HepG2 (cell line): ENCODE measurements at regions not wholly inside any gene's neighbourhood (a gene's known extent, or its start where the extent isn't known, plus 50 kb on each side); places are given as distances from the start of the nearest gene placed in this dataset.

Experiments used
- ATAC-seq: fragments of 200-7000 bp; cut with Tn5 transposase; 3 replicates; pipeline ENCODE4 v1.9.1; 2020; ENCODE audit warnings: mild to moderate bottlenecking, moderate library complexity
- BruUV-seq: library from RNA; stranded (reverse); fragments of 400-500 nt; replicated peaks from 2 replicates; lab custom pipeline; 2021; lab: Mats Ljungman, UMichigan
- CTCF ChIA-PET: fragments of 300-600 bp; formaldehyde crosslinking; extraction: SDS; loops from one replicate; lab custom pipeline; 2021; ENCODE audit warnings: low total read pairs, inconsistent platforms, low intra/inter-chr PET ratio; lab: Yijun Ruan, JAX
- POLR2A ChIA-PET: fragments of 350-600 bp; sonication (Branson Sonifier 250); formaldehyde crosslinking; loops from one replicate; lab custom pipeline; 2020; ENCODE audit warnings: antibody characterized with exemption, inconsistent platforms; lab: Yijun Ruan, JAX
- DNase-seq: peaks from one replicate; pipeline ENCODE4 v3.0.0-alpha.2; 2015; ENCODE audit warnings: low spot score
- FAIRE-seq: peaks from 3 replicates; lab custom pipeline; 2011; peaks lifted over from hg19 to GRCh38; lab: Jason Lieb, UNC
- H2AFZ ChIP-seq: one replicate; pipeline ENCODE4 v1.6.1; 2011; ENCODE audit warnings: low read length, inconsistent platforms
- H3K27ac ChIP-seq: fragments of 300-600 bp; 3 replicates; pipeline ENCODE4 v1.8.0; 2011; ENCODE audit warnings: mixed run types, mild to moderate bottlenecking, mixed read lengths, low read length, inconsistent platforms; ENCODE audit not compliant: insufficient read depth; ENCODE audit errors: extremely low read length
- H3K27me3 ChIP-seq, 2 experiments: fragments of 200-600 bp in 1 of 2; 2 replicates in 1 of 2; 3 replicates in 1 of 2; pipeline versions ENCODE4 v1.6.0 to v1.8.0; 2011; ENCODE audit warnings: low read length in 2 of 2, mild to moderate bottlenecking in 2 of 2, moderate library complexity in 2 of 2, inconsistent platforms in 1 of 2; ENCODE audit not compliant: insufficient read depth in 2 of 2, control insufficient read depth in 1 of 2
- H3K36me3 ChIP-seq, 2 experiments: fragments of 200-600 bp in 1 of 2; replicated peaks in 1 of 2; 2 replicates in 1 of 2; 3 replicates in 1 of 2; pipeline versions ENCODE4 v1.5.1 to v1.8.0; 2011; ENCODE audit warnings: low read length in 2 of 2, inconsistent platforms in 1 of 2; ENCODE audit not compliant: insufficient read depth in 2 of 2, control insufficient read depth in 1 of 2
- H3K4me1 ChIP-seq: 2 replicates; pipeline ENCODE4 v1.5.1; 2012; ENCODE audit warnings: low read length, inconsistent platforms; ENCODE audit not compliant: insufficient read depth
- H3K4me2 ChIP-seq: 2 replicates; pipeline ENCODE4 v1.6.0; 2011; ENCODE audit warnings: low read depth, low read length, inconsistent platforms
- H3K4me3 ChIP-seq, 3 experiments: fragments of 200-600 bp in 1 of 3; sonication (generic), shearing (Covaris generic) in 1 of 3; replicated peaks in 1 of 3; 2 replicates each; pipeline ENCODE4 v1.5.1; 2011 to 2016; ENCODE audit warnings: low read length in 3 of 3, inconsistent platforms in 2 of 3, low read depth in 2 of 3, mild to moderate bottlenecking in 2 of 3, control low read depth in 1 of 3, mixed read lengths in 1 of 3; ENCODE audit not compliant: insufficient read depth in 1 of 3
- H3K79me2 ChIP-seq: one replicate; pipeline ENCODE4 v1.6.1; 2011; ENCODE audit warnings: low read length, inconsistent platforms; ENCODE audit not compliant: insufficient read depth
- H3K9ac ChIP-seq: 2 replicates; pipeline ENCODE4 v1.6.0; 2011; ENCODE audit warnings: mild to moderate bottlenecking, low read depth, low read length, inconsistent platforms; ENCODE audit not compliant: insufficient read depth
- H3K9me3 ChIP-seq: 2 replicates; pipeline ENCODE4 v1.5.1; 2012; ENCODE audit warnings: mild to moderate bottlenecking, low read length
- H4K20me1 ChIP-seq: 2 replicates; pipeline ENCODE4 v1.6.0; 2011; ENCODE audit warnings: inconsistent platforms, mild to moderate bottlenecking, low read length, moderate library complexity; ENCODE audit not compliant: insufficient read depth
- CENPX ChIP-seq: sonication (generic); formaldehyde crosslinking; IDR thresholded peaks from 2 replicates; pipeline ENCODE4 v1.9.0; 2021; ENCODE audit warnings: mild to moderate bottlenecking, missing genetic modification reagents, moderate library complexity
- ERF ChIP-seq: IDR thresholded peaks from 2 replicates; pipeline ENCODE4 v1.6.1; 2018; ENCODE audit warnings: missing biosample characterization, missing genetic modification reagents
- FOXP1 ChIP-seq, 2 experiments: fragments of 450-650 bp in 1 of 2; IDR thresholded peaks; 2 replicates each; pipeline ENCODE4 v1.6.1; 2017 to 2018; ENCODE audit warnings: antibody characterized with exemption in 1 of 2
- JARID2 ChIP-seq: sonication (generic); formaldehyde crosslinking; IDR thresholded peaks from 2 replicates; pipeline ENCODE4 v1.8.1; 2023; ENCODE audit warnings: missing genetic modification reagents, inconsistent platforms; ENCODE audit not compliant: insufficient replicate concordance
- KDM6A ChIP-seq: IDR thresholded peaks from 2 replicates; pipeline ENCODE4 v1.6.1; 2016; ENCODE audit warnings: low read depth
- NFRKB ChIP-seq: fragments of 450-650 bp; IDR thresholded peaks from 2 replicates; pipeline ENCODE4 v1.6.1; 2017
- SAFB2 ChIP-seq: sonication (generic); formaldehyde crosslinking; IDR thresholded peaks from 2 replicates; pipeline ENCODE4 v1.5.1; 2020; ENCODE audit warnings: missing genetic modification reagents, low read depth, mild to moderate bottlenecking, borderline replicate concordance
- SMARCC2 ChIP-seq: fragments of 450-650 bp; IDR thresholded peaks from 2 replicates; pipeline ENCODE4 v1.6.1; 2017; ENCODE audit warnings: antibody characterized with exemption, mild to moderate bottlenecking
- ZIK1 ChIP-seq: sonication (generic); formaldehyde crosslinking; IDR thresholded peaks from 2 replicates; pipeline ENCODE4 v1.5.0; 2020; ENCODE audit warnings: mild to moderate bottlenecking, low read depth, missing genetic modification reagents, borderline replicate concordance
- ZNF331 ChIP-seq: sonication (generic); formaldehyde crosslinking; IDR thresholded peaks from 2 replicates; pipeline ENCODE4 v1.4.0; 2020; ENCODE audit warnings: missing genetic modification reagents
- ZNF343 ChIP-seq: sonication (generic); formaldehyde crosslinking; IDR thresholded peaks from 2 replicates; pipeline ENCODE4 v1.4.0; 2020; ENCODE audit warnings: mild to moderate bottlenecking, missing genetic modification reagents
- ZNF484 ChIP-seq: sonication (generic); formaldehyde crosslinking; IDR thresholded peaks from 2 replicates; pipeline ENCODE4 v1.5.1; 2020; ENCODE audit warnings: mild to moderate bottlenecking, low read depth, missing genetic modification reagents, borderline replicate concordance
- ZNF552 ChIP-seq: sonication (generic); formaldehyde crosslinking; IDR thresholded peaks from 2 replicates; pipeline ENCODE4 v1.9.0; 2022; ENCODE audit warnings: missing genetic modification reagents, mild to moderate bottlenecking, borderline replicate concordance
- ZNF703 ChIP-seq: sonication (generic); formaldehyde crosslinking; IDR thresholded peaks from 2 replicates; pipeline ENCODE4 v1.5.1; 2020; ENCODE audit warnings: missing genetic modification reagents, mild to moderate bottlenecking, moderate library complexity, borderline replicate concordance
- WGBS: methylation state at CpG from one replicate; pipeline ENCODE4 v1.1.6; 2017; ENCODE audit warnings: low lambda C conversion rate; 5-methylcytosine and 5-hydroxymethylcytosine counted together
- in situ Hi-C: cut with HindIII; loops from 2 replicates; pipeline ENCODE4 v1.10.0; 2017; ENCODE audit warnings: low pct_unique_long_range_greater_than_20kb; ENCODE audit not compliant: extremely low pct_ligation_motif_present
- intact Hi-C: fragments of 100-400 bp; cut with micrococcal nuclease; formaldehyde crosslinking; loops from one replicate; pipeline ENCODE4 v1.10.0; 2022; ENCODE audit not compliant: unreplicated experiment
- TF ChIP-seq, protein P1 (sequence below): sonication (generic); IDR thresholded peaks from 2 replicates; pipeline ENCODE4 v1.6.1; 2016; ENCODE audit warnings: low read depth, borderline replicate concordance
- TF ChIP-seq, protein P2 (sequence below): sonication (generic); formaldehyde crosslinking; IDR thresholded peaks from 2 replicates; pipeline ENCODE4 v1.4.0; 2020; ENCODE audit warnings: missing genetic modification reagents
- TF ChIP-seq, protein P3 (sequence below): sonication (generic); formaldehyde crosslinking; IDR thresholded peaks from 2 replicates; pipeline ENCODE4 v1.8.1; 2023; ENCODE audit warnings: mild to moderate bottlenecking, inconsistent platforms, moderate library complexity, missing genetic modification reagents, borderline replicate concordance
- TF ChIP-seq, protein P4 (sequence below): sonication (generic); formaldehyde crosslinking; IDR thresholded peaks from 2 replicates; pipeline ENCODE4 v1.5.0; 2020; ENCODE audit warnings: mild to moderate bottlenecking, missing genetic modification reagents, borderline replicate concordance

DNA sequence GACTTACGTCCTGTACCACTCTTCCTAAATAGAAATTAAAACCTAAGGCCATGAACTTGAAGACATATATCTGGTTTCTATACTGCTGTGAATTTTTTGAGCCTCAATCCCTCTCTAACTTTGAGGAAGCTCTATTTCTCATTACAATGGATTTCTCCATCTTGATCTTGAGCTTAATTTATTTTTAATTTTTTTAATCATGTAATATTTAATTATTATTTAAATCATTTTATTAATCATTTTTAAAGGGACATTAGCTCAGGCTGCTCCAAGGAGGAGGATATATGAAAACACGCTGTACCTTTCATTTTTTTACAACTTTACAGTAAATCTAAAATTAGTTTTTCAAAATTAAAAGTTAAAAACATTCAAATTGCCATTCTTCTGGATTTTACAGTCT, 540.5 kb downstream of the SATB2 start (continued):
- TF ChIP-seq, protein P1, sequence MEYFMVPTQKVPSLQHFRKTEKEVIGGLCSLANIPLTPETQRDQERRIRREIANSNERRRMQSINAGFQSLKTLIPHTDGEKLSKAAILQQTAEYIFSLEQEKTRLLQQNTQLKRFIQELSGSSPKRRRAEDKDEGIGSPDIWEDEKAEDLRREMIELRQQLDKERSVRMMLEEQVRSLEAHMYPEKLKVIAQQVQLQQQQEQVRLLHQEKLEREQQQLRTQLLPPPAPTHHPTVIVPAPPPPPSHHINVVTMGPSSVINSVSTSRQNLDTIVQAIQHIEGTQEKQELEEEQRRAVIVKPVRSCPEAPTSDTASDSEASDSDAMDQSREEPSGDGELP, result no peak
- TF ChIP-seq FOXP1 (IDR thresholded peaks at IDR 0.05), result no peak
- no peak for TF ChIP-seq FOXP1 (CRISPR knock-in tag; IDR thresholded peaks at IDR 0.05)
- TF ChIP-seq, protein P2, sequence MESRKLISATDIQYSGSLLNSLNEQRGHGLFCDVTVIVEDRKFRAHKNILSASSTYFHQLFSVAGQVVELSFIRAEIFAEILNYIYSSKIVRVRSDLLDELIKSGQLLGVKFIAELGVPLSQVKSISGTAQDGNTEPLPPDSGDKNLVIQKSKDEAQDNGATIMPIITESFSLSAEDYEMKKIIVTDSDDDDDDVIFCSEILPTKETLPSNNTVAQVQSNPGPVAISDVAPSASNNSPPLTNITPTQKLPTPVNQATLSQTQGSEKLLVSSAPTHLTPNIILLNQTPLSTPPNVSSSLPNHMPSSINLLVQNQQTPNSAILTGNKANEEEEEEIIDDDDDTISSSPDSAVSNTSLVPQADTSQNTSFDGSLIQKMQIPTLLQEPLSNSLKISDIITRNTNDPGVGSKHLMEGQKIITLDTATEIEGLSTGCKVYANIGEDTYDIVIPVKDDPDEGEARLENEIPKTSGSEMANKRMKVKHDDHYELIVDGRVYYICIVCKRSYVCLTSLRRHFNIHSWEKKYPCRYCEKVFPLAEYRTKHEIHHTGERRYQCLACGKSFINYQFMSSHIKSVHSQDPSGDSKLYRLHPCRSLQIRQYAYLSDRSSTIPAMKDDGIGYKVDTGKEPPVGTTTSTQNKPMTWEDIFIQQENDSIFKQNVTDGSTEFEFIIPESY (CRISPR knock-in tag), result no peak
- no peak for TF ChIP-seq CENPX (CRISPR knock-in tag)

DNA sequence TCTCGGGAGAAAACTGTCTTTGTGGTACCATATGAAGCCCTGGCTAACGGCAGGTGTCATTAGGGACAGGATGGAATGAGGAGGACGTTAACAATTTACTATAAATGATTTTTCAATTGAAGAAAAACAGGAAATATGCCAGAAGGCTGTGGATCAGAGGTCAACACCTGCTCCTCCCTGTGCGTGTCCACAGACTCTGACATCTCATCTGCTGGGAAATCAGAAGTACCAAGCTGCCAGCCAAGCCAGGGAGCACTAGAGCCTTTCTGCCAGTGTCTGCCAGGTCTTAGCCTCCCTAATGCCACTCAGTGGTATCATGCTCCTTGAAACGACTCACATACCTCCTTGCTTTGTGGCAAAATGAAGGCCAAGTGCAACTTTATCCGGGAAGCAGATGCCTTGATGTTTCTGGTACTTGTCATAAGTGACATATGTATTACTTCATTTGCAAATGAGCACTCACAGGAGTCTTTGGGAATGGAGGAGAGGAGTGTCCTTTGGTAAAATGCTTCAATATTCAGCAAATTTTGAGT, 541.1 kb downstream of the SATB2 start:
- H3K27me3 ChIP-seq, result no peaks in the 10 kb centered on the region
- TF ChIP-seq ZNF331 (no peak), ZNF343 (CRISPR knock-in tag) (no peak), ERF (CRISPR knock-in tag) (no peak), SAFB2 (CRISPR knock-in tag) (no peak), ZNF552 (no peak), NFRKB (no peak), ZIK1 (CRISPR knock-in tag) (no peak), JARID2 (CRISPR knock-in tag) (no peak), ZNF484 (CRISPR knock-in tag) (no peak), SMARCC2 (no peak), ZNF703 (CRISPR knock-in tag) (no peak), KDM6A (CRISPR knock-in tag) (no peak)
- TF ChIP-seq, protein P3, sequence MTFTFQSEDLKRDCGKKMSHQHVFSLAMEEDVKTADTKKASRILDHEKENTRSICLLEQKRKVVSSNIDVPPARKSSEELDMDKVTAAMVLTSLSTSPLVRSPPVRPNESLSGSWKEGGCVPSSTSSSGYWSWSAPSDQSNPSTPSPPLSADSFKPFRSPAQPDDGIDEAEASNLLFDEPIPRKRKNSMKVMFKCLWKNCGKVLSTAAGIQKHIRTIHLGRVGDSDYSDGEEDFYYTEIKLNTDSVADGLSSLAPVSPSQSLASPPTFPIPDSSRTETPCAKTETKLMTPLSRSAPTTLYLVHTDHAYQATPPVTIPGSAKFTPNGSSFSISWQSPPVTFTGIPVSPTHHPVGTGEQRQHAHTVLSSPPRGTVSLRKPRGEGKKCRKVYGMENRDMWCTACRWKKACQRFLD (CRISPR knock-in tag), result no peak
- TF ChIP-seq, protein P4, sequence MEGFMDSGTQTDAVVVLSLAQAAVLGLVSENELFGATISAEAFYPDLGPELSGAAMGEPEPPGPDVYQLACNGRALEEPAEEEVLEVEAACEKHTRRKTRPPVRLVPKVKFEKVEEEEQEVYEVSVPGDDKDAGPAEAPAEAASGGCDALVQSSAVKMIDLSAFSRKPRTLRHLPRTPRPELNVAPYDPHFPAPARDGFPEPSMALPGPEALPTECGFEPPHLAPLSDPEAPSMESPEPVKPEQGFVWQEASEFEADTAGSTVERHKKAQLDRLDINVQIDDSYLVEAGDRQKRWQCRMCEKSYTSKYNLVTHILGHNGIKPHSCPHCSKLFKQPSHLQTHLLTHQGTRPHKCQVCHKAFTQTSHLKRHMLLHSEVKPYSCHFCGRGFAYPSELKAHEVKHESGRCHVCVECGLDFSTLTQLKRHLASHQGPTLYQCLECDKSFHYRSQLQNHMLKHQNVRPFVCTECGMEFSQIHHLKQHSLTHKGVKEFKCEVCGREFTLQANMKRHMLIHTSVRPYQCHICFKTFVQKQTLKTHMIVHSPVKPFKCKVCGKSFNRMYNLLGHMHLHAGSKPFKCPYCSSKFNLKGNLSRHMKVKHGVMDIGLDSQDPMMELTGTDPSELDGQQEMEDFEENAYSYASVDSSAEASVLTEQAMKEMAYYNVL (CRISPR knock-in tag), result no peak

More for the DNA sequence above, 541.1 kb downstream of the SATB2 start:
- DNase-seq, result no peak
- no peaks in the 10 kb centered on the region for H3K79me2 ChIP-seq
- H3K4me2 ChIP-seq, result no peak overlapping the region
- in situ Hi-C loops, result no loop called here
- no peak overlapping the region for H3K9ac ChIP-seq
- no peaks in the 10 kb centered on the region for H4K20me1 ChIP-seq
- ChIA-PET CTCF (no interaction called here), POLR2A (no interaction called here)
- intact Hi-C loops, result no loop called here
- H3K9me3 ChIP-seq, result no peaks in the 10 kb centered on the region
- no peak overlapping the region for H3K4me3 ChIP-seq
- ATAC-seq, result no peak
- WGBS, result under 1% methylated on average over 6 of the region's 6 CpGs
- no TSS peak for BruUV-seq
- no peak for FAIRE-seq
- H3K27ac ChIP-seq, result no peak overlapping the region
- H3K4me1 ChIP-seq, result no peaks in the 10 kb centered on the region
- H2AFZ ChIP-seq, result no peak overlapping the region
- H3K36me3 ChIP-seq, result no peaks in the 10 kb centered on the region
